ENCODE measurements at regions not wholly inside any gene's neighbourhood (a gene's known extent, or its start where the extent isn't known, plus 50 kb on each side); places are given as distances from the start of the nearest gene placed in this dataset.

GRCh38 chr20:4633780-4634179 is 52.5 kb upstream of the PRNP start:
- no peak for TF ChIP-seq CTCF (IDR thresholded peaks at IDR 0.05)
- TF ChIP-seq POLR2A (IDR thresholded peaks at IDR 0.05): no peak
